WTC11 (cell line): ENCODE measurements at regions not wholly inside any gene's neighbourhood (a gene's known extent, or its start where the extent isn't known, plus 50 kb on each side); places are given as distances from the start of the nearest gene placed in this dataset.

Source experiments
- NR3C1 ChIP-seq: sonication (generic); formaldehyde crosslinking; conservative IDR thresholded peaks from 2 replicates; pipeline ENCODE4 v1.8.1; 2023; ENCODE audit warnings: low read depth, mild to moderate bottlenecking, missing genetic modification reagents
- TF ChIP-seq, protein P1 (sequence below): fragments of 200-600 bp; IDR thresholded peaks from 2 replicates; pipeline ENCODE4 v1.8.0; 2022; ENCODE audit warnings: antibody characterized with exemption

DNA sequence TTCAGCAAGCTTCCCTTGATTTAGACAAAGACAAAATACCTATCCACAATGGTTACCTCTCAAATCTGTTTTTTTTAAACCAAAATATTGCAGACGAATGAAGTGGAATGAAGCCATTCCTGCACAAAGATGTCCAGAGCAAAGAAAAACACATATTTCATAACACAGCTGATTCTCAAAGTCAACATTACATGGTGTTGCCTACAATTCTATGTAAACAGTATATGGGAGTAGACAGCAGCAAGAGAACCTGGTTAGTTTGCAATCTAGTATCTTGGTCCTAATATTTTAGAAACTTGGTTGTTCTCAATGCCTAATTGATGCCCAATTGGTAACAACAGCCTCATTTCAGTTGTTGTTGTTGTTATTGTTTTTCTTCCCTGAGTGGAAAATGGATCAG lies 1240.9 kb upstream of the CHAC2 start:
- TF ChIP-seq NR3C1 (CRISPR knock-in tag) = no peak
- TF ChIP-seq, protein P1, sequence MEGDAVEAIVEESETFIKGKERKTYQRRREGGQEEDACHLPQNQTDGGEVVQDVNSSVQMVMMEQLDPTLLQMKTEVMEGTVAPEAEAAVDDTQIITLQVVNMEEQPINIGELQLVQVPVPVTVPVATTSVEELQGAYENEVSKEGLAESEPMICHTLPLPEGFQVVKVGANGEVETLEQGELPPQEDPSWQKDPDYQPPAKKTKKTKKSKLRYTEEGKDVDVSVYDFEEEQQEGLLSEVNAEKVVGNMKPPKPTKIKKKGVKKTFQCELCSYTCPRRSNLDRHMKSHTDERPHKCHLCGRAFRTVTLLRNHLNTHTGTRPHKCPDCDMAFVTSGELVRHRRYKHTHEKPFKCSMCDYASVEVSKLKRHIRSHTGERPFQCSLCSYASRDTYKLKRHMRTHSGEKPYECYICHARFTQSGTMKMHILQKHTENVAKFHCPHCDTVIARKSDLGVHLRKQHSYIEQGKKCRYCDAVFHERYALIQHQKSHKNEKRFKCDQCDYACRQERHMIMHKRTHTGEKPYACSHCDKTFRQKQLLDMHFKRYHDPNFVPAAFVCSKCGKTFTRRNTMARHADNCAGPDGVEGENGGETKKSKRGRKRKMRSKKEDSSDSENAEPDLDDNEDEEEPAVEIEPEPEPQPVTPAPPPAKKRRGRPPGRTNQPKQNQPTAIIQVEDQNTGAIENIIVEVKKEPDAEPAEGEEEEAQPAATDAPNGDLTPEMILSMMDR = no peak
